ENCODE measurements at regions not wholly inside any gene's neighbourhood (a gene's known extent, or its start where the extent isn't known, plus 50 kb on each side); places are given as distances from the start of the nearest gene placed in this dataset.

DNA sequence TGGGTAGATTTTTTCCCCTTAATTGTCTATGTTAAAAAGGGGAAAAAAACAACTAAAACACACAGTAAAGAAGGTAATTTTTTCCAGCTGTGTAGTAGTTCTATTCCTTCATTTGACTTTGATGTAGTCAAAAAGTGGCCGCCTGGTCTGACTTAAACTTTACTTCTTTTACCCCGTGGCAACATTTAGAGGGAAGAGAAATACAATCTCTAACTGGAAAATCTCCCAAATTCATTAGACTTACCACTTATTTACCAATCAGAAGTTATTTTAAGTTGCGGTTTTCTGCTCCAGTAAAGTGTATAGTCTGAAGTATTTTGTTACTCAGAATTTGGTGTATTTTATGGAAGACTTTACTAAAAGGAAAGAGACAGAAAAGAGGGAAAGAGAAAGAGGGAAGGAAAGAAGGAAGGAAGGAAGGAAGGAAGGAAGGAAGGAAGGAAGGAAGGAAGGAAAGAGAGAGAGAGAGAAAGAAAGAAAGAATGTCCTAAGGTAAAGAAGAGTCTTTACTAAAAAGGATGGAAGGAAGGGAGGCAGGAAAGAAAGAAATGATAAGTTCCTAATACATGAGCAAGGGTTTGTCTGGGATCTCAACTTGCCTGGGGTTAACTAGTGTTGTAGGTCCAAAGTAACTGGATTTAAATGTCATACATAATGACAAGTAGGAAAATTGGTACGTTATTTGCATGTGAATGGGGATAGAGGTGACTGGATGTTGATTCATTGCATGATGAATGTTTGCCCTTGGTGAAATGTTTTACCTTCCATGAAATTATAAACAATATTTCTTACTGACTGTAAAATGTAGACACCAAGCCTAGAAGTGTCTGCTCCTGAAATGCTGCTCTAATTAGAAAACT, 135.1 kb downstream of the SAMD5 start:
- no peak overlapping the region for H3K27ac Mint-ChIP-seq
- no peaks in the 10 kb centered on the region for H3K9me3 Mint-ChIP-seq
- no peaks in the 10 kb centered on the region for H3K36me3 Mint-ChIP-seq (ENCODE audit: low read depth)
- TF ChIP-seq, protein P1, sequence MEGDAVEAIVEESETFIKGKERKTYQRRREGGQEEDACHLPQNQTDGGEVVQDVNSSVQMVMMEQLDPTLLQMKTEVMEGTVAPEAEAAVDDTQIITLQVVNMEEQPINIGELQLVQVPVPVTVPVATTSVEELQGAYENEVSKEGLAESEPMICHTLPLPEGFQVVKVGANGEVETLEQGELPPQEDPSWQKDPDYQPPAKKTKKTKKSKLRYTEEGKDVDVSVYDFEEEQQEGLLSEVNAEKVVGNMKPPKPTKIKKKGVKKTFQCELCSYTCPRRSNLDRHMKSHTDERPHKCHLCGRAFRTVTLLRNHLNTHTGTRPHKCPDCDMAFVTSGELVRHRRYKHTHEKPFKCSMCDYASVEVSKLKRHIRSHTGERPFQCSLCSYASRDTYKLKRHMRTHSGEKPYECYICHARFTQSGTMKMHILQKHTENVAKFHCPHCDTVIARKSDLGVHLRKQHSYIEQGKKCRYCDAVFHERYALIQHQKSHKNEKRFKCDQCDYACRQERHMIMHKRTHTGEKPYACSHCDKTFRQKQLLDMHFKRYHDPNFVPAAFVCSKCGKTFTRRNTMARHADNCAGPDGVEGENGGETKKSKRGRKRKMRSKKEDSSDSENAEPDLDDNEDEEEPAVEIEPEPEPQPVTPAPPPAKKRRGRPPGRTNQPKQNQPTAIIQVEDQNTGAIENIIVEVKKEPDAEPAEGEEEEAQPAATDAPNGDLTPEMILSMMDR (IDR thresholded peaks at IDR 0.05; ENCODE audit: unreplicated experiment in 3 of 3): no peak
- H3K4me1 Mint-ChIP-seq: peaks cover 5% of the 10 kb centered on the region
- no peaks in the 10 kb centered on the region for H3K27me3 Mint-ChIP-seq (ENCODE audit: low read depth)
- H3K4me3 Mint-ChIP-seq: no peak overlapping the region

DNA sequence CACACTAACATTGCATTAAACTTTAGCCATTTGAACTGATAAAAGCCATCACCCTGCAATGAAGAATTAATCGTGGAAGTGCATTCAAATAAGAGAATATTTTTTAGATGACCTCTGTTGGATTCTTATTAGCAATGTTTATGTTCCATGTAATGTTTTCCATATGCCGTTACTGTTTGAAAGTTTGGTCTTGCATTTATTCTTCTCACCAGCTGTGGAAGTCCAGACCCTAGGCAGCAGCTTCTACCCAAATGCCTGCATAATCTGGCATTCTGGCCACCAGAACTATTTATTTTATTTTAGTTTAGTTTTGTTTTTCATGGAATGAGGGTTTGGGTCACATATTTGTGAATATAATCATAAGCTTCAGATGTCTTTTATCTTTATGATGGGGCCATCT, 140.4 kb downstream of the SAMD5 start:
- Mint-ChIP-seq H3K27ac (no peak overlapping the region), H3K4me1 (no peaks in the 10 kb centered on the region), H3K4me3 (no peak overlapping the region), H3K27me3 (ENCODE audit: low read depth) (no peaks in the 10 kb centered on the region), H3K9me3 (no peaks in the 10 kb centered on the region), H3K36me3 (ENCODE audit: low read depth) (no peaks in the 10 kb centered on the region)
- TF ChIP-seq, protein P1 (IDR thresholded peaks at IDR 0.05; ENCODE audit: unreplicated experiment in 3 of 3): no peak

DNA sequence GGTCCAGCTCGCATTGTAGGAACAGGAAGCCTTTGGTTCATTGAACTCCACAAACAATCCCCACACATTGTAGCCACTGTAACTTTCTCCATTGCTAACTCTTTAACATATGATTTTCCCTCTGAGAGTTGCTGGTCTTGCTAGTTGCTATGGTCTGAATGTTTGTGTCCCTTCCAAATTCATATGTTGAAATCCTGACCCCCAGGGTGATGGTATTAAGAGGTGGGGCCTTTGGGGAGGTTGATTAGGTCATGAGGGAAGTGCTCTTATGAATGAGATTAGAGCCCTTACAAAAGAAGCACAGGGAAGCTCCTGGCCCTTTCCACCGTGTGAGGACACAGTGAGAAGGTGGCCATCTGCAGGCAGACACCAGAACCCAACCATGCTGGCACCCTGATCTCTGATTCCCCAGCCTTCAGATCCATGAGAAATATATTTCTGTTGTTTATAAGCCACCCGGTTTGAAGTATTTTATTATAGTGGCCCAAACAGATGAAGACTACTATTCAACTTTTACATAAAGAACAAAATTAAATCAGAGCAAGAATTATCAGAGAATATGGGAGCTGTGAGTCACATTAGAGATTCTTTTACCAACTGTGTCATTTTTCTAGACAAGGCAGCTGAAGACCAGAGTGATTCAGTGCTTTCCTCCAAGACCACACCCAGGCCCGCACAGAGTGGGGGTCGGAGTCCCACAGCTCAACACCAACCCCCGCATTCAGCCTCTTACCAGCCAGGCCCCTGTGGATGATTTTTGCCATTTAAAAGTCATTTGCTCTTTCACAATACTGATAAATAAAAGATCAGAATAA, 143.0 kb downstream of the SAMD5 start:
- H3K4me1 Mint-ChIP-seq: no peaks in the 10 kb centered on the region
- TF ChIP-seq, protein P1 (IDR thresholded peaks at IDR 0.05; ENCODE audit: unreplicated experiment in 3 of 3): no peak
- H3K27me3 Mint-ChIP-seq (ENCODE audit: low read depth): no peaks in the 10 kb centered on the region
- H3K9me3 Mint-ChIP-seq: no peaks in the 10 kb centered on the region
- no peak overlapping the region for H3K27ac Mint-ChIP-seq
- H3K4me3 Mint-ChIP-seq: no peak overlapping the region
- H3K36me3 Mint-ChIP-seq (ENCODE audit: low read depth): no peaks in the 10 kb centered on the region

DNA sequence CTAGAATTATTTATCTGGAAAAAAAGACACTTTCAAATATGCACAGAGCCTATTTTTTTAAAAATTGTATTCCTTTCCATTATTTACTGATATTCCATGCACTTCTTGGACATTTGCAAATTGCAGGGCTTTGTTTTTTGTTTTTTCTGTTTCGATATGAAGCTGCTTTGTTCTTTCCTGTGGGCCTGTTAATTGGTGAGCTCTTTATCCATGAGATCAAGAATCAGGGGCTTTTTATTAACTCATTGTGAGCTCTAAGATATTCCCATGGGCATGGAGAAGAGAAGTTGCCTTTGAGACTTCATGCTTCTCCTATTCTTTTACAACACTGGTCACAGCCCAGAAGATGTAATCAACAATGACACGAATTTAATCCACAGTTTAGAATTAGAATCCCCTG, 145.1 kb downstream of the SAMD5 start:
- no peak overlapping the region for H3K4me3 Mint-ChIP-seq

DNA sequence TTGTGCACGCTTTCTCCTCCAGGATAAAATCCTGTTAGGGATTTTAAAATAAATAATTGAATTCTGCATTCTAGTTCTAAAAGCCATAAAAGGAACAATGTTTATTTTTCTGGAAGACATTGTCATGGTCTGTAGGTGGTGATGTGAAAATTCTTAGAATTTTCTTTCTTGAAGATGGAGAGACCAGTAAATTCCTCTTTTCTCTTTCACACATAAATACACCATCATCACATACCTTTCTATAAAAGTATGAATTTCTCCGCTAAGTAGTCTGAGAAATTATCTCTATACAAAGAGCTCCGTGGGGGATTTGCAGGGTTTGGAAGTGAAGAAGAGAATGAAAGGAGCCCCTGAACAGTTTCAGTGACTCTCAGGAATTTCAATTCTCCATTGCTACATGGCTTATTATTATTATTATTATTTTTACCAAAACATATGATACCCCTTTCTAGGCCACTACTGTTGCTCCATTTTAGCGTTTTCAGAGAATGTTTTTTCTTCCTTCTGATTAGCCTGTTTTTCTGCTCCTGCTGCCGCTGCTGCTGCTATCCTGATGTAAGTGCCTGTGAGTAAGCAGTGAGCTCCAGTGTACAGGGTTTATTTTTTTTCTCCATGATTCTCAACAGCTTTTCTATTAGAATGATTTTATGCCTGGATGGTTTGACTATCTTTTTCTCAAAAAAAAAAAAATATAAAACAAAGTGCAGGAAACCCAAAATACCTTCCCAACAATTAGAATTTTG, 145.8 kb downstream of the SAMD5 start:
- Mint-ChIP-seq H3K4me3 (no peak overlapping the region), H3K27me3 (ENCODE audit: low read depth) (no peaks in the 10 kb centered on the region), H3K4me1 (no peaks in the 10 kb centered on the region), H3K9me3 (no peaks in the 10 kb centered on the region), H3K36me3 (ENCODE audit: low read depth) (no peaks in the 10 kb centered on the region), H3K27ac (no peak overlapping the region)
- TF ChIP-seq, protein P1 (IDR thresholded peaks at IDR 0.05; ENCODE audit: unreplicated experiment in 3 of 3): no peak

More for the DNA sequence above, 145.1 kb downstream of the SAMD5 start:
- Mint-ChIP-seq H3K9me3 (no peaks in the 10 kb centered on the region), H3K36me3 (ENCODE audit: low read depth) (no peaks in the 10 kb centered on the region), H3K27me3 (ENCODE audit: low read depth) (no peaks in the 10 kb centered on the region), H3K27ac (no peak overlapping the region), H3K4me1 (no peaks in the 10 kb centered on the region)
- TF ChIP-seq, protein P1 (IDR thresholded peaks at IDR 0.05; ENCODE audit: unreplicated experiment in 3 of 3): no peak
